Right lobe of liver (tissue), 4 donors: ENCODE measurements at regions not wholly inside any gene's neighbourhood (a gene's known extent, or its start where the extent isn't known, plus 50 kb on each side); places are given as distances from the start of the nearest gene placed in this dataset.

Experiments
- POLR2A ChIP-seq: fragments of 450-650 bp; IDR thresholded peaks from one replicate; pipeline ENCODE4 v1.6.1; 2017; ENCODE audit warnings: antibody characterized with exemption, mild to moderate bottlenecking
- TF ChIP-seq, protein P1 (sequence below), 4 donors: fragments of 200-600 bp in 3 of 4; fragments of 450-650 bp in 1 of 4; IDR thresholded peaks; one replicate each; pipeline versions ENCODE4 v1.5.1 to v1.8.0; 2016 to 2022; ENCODE audit warnings: antibody characterized with exemption in 4 of 4, mild to moderate bottlenecking in 2 of 4
- donor health status: DM: no; HTN: no; CAD: no.
- donor health status: DM: no; HTN: no; CAD: no.
- donor health status: DM: no; HTN: yes; CAD: no.

- TF ChIP-seq, protein P1, sequence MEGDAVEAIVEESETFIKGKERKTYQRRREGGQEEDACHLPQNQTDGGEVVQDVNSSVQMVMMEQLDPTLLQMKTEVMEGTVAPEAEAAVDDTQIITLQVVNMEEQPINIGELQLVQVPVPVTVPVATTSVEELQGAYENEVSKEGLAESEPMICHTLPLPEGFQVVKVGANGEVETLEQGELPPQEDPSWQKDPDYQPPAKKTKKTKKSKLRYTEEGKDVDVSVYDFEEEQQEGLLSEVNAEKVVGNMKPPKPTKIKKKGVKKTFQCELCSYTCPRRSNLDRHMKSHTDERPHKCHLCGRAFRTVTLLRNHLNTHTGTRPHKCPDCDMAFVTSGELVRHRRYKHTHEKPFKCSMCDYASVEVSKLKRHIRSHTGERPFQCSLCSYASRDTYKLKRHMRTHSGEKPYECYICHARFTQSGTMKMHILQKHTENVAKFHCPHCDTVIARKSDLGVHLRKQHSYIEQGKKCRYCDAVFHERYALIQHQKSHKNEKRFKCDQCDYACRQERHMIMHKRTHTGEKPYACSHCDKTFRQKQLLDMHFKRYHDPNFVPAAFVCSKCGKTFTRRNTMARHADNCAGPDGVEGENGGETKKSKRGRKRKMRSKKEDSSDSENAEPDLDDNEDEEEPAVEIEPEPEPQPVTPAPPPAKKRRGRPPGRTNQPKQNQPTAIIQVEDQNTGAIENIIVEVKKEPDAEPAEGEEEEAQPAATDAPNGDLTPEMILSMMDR (IDR thresholded peaks at IDR 0.05) = no peak
- no peak for TF ChIP-seq POLR2A
Measured at GRCh38 chr1:101440485-101440884, 203.7 kb downstream of the S1PR1 start.
